GM19372 (cell line): ENCODE measurements at regions not wholly inside any gene's neighbourhood (a gene's known extent, or its start where the extent isn't known, plus 50 kb on each side); places are given as distances from the start of the nearest gene placed in this dataset.

ENCODE experiments used
- ATAC-seq: cut with Tn5 transposase; IDR thresholded peaks from one replicate; pipeline ENCODE4 v1.9.1; 2021; ENCODE audit warnings: mild to moderate bottlenecking, low read depth, moderate library complexity; ENCODE audit not compliant: unreplicated experiment

DNA sequence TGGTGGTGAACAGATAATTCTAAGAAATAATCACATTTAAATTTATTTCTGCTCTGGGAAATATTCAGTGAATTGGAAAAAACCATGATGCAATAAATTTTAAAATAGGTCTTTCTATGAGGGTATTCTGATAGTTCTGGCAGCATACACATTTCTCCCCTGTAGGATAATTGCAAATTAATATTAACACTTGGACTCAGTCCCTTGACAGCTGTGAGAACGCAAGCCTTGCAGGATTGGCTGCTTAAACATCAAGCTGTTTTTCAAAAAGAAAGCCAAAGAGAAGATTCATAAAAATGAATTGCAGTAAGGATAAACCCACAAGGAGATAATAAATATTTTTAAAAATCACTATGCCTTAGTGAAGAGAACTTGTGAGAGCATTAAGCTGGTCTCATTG, 180.0 kb downstream of the MTRR start:
- no peak for ATAC-seq

DNA sequence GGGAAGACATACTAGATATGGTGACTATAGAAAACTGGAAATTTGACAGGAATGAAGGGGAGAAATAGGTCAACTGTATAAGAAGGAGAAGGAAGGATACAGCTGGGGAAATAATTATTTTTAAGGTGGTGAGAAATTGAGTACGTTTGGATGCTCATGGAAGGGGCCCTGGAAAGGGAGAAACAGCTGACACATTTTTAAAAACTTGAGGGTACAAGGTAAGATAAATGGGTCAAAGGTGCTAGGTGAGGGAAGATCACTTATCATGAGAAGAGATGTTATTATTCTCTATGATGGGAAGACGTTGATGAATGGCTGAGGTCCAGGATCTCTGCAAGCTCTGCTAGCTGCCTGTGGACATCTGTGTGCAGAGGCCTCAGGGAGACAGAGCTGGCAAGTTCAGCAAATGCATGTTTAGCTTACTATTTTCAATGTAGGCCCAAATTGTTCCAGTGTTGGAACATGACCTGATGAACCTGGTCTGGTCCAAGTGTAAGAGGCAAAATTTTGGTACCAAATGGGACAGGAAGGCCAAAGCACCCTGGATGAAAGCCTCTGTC, 181.7 kb downstream of the MTRR start:
- ATAC-seq = no peak

DNA sequence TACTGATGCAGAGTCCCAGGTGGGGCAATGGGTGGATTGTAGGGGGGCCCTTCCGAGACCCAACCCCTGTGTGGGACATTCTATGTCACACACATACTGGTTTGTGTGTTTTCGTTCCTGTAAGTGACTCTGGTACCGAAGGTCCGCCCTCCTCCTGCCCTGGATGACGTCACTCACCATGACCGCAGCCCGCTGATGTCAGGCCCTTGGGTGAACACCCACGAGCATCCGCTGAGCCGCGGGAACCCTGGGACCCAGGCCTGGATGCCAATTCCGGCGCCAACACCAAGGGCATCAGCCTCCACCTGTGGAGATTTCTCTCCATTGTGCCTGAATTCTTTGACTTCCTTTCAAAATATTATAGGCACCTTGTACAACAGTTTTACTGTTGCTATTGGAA, 184.3 kb downstream of the MTRR start:
- no peak for ATAC-seq

DNA sequence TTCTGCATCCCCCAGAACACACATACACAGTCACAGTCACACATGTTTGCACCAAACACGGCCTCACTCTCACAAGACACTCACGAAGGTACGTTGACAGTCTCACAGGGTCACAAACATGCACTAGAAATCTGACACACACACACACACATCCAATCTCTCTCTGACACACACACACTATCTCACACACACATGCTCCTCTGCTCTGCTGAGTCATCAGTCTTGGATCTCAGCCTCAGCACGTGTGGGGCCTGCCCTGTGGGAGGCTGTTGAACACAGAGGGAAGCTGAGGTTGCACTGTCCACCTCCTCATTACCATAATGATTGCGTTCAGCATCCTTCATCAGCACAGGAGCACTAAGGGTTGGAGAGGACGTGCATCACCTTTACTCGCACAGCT, 188.8 kb downstream of the MTRR start:
- ATAC-seq = no peak

DNA sequence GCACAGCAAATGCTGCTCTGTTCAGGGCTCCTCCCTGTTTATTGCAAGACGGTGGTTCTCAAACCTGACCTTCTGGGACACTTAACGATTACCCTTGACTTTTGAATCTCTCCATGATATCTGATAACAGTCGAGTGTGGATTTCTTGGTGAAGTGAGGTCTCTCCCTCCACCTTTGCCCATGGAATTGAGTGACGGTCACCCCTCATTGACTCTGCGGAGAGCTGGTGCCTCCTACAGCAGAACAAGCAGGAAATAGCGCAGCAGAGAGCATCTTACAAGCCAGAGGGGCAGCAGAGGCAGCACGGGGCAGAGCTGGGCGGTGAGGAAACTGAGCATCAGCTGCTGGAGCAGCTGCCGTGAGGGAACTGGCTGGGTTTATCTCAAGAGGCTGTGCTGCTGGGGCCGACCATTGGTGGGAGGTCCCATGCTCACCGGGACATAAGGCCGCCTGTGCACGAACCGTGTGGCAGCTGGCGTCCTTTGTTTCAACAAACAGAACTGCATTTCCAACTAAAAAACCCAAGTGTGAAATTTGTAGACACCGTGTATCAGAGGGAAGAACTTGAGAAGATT, 189.8 kb downstream of the MTRR start:
- no peak for ATAC-seq

DNA sequence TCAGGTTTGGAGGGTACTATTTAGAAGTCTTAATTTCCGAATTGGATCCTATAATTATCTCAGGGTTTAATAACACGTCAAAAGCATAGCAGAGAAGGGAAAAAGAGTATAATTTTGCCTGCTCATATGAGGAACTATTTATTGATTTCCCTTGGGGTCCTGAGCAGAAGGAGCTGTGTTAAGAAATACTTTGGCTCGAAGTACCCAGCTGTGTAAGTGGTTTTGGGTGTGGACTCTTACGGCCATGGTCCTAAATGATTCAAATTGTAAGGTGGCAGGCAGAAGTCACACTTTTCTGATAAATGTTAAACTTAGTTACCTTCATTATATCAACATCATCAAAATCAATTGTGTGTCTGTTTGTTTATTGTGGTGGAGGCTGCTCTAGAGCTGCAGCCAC, 190.4 kb downstream of the MTRR start:
- no peak for ATAC-seq

DNA sequence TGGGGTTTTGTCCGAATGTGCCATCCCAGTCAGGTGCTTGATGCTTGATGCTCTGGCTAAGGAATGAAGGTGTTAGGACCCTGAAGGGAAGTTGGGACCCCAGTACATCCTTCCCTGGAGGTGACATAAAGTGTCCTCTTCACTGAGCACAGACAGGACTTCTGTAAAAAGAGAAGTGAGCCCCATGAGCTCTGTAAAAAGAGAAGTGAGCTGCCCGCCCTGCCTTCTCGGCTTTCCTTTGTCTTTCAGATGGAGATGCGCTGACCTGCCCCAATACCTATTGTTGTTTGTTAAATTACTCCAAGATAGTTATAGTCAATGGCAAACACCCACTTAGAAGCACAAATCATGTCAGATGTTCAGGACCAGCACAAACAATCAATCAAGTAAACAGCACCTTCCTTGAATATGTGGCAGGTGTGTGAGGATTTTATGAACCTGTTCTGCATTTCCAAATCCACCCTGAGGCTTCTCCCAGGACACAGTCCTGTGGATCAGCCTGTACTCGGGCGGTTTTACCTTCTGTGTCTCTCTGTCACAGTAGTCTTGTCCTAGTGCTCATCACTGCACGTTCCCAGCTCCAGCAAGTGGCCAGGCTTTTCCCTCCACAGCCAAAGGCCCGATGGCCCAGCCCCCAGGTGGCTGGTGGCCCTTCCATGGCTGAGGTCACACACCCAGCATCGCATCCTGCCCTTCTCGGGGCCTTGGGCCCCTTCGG, 191.4 kb downstream of the MTRR start:
- no peak for ATAC-seq

DNA sequence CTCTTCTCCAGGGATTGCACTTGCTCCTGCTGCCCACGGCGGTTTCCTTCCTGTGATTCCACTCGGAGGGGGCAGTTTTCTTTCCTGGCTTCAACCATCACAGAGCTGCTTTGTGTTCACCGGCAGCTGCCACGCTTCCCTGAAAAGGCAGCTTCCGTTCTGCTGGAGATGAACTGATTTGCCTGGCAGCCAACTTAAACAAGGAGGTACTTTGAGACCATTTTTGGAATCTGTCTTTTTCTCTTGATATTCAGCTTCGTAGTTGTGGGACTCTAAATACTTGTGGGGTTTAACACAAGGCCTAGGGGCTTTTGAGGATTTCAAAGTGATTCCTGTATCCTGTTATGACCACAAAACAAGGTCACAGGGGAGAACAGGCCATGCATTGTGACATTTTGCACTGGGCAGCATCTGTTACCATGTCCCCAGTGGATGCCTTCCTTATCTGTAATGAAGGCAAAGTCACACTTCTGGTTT, 192.0 kb downstream of the MTRR start:
- no peak for ATAC-seq

DNA sequence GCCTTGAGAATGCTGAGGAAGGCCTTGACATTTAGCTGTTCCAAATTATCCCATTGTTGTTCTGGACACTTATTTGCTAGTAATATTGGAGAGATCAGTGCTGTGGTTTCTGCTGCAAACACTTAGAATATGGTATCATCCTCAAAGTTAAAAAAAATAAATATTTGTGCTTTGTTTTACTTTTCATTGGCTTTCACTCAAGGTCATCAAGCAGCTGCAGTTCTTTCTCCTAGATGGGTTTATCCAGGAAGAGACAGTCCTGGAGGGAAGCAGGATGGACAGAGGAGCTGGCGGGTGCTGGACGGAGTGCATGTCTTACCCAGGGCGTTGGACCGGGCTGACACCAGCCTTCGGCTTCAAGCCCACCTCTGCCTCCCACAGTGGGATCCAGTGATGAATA, 193.6 kb downstream of the MTRR start:
- ATAC-seq = no peak

DNA sequence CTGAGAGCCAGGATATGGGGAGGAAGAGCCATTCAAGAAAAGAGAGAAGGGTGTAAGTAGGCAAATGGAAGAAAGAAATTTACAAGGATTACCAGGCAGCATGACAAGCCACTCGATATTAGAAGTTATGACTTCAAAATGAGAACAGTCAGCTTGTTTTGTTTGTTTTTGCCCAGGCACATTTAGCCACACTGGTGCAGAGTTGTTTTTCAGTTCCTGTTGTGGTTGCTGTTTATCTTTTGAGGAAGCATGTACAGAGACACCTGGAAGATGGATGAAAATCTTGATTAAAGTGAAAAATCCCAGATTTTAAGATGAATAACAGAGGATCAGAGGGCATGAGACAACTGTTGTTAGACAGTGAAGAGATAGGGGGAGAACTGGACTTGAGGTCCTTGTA, 199.1 kb downstream of the MTRR start:
- no peak for ATAC-seq

DNA sequence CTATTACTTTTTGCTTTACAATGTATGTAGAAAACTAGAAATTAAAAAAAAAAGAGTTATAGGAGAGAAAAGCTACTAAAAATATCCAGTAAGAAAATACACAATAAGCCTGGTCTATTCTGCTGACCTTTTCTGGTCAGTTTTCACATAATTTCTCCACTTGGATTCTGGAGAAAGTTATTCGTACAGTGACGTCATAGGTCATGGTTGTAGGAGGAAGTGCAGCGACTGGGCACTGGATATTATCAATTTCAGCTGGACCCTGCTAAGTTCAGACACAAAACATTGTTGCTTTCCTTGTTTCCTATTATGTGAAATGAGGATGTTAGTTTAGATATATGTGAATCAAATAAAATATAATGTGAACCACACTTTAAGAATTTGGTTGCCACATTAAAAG, 201.2 kb downstream of the MTRR start:
- no peak for ATAC-seq

DNA sequence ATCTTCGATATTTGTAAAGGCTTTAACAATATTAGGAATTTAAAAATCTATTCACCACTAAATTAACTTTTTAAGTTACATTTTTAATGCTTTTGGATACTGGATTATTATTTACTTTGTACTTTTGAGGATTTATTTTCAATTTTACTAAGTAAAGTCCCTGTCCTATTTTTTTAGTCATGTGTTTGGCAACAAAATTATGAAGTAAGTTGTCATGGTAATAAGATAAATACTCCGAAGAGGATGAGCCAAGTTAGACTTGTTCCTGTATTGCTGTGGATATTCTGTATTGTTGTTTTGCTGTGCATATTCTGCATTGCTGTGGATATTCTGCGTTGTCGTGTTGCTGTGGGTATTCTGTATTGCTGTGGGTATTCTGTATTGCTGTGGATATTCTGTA, 210.1 kb downstream of the MTRR start:
- ATAC-seq = no peak

DNA sequence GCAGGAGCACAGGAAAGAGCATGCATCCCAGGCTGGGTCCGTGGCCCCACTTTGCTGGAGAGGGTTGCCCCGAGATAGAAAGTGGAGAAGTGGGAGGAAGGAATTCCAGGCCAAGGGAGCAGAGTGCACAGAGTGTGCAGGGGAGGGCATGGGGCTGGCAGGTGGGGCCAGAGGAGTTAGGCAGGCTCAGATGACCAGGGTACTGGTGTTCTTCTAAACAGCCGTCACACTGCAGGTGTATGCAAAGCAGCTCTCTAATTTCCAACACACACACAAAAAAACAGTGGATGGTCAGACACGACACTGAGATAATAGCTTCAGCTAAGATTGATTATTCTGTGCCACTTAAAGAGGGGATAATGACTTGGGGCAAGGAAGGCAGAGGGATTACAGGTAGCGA, 212.2 kb downstream of the MTRR start:
- no peak for ATAC-seq

DNA sequence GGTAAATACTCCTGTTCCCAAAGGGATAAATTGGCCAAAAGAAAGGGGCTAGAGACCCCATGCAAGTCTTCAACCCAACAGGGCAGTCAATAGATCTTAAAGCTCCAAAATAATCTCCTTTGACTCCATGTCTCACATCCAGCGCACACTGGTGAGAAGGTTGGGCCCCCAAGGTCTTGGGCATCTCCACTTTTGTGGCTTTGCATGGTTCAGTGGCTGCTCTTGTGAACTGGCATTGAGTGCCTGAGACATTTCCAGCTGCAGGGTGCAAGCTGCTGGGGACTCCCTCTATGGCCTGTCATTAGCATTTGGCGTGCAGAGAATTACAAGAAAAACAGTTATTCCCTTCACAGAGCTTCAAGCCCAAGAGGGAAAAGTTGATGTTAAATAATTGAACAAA, 224.7 kb downstream of the MTRR start:
- ATAC-seq = no peak

DNA sequence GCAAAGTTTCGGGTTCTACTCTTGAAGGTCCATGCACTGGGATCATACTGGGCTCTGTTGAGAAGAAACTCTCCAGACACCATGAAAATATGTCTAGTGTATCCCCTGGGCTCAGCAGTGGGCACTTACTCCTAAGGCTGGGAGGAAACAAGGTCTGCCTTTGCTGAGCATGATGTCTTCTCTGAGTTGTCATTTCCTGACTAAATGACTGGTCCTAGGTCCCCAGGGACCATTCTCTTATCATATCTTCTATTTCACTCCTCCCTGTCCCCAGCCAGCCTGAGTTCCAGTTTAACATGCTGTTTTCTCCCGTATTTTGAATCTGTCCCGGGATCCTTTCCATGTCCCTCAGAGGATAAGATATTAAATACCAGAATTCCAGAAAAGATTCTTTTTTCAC, 225.4 kb downstream of the MTRR start:
- ATAC-seq = no peak

DNA sequence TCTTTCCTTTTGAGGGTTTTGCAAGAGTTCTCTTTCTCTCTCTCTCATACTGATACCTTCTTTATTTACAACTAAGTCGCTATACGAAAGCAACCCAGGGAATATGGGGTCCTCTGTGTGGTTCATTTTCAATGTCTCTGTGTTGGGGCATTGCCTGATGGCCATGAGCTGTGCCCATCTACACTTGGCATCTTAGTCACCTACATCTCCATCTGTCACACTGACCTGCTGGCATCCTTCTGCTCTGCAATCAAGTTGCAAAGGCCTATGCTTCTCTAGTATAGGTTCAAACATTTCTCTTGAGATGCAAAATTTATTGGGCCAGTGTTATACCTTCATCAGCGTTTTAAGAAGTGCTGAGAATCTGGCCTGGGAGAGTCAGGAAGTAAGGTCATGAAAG, 228.2 kb downstream of the MTRR start:
- no peak for ATAC-seq

DNA sequence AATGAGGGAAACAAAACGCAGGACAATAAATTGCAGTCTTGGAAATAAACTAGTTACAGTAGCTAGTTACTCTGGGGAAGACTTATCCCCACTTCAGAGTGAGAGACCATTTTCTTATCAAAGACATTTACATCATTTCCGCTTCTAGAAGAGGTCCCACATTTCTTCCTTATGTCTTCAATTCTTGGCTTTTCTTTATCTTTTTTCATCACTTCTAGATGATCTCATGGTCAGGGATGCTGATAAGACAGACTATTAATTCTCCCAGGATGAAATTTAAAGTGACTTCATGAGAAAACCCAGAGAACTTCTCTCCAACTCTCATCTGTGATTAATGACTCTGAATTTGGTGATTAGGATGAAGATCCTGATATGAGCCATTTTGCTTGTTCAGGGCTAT, 229.1 kb downstream of the MTRR start:
- no peak for ATAC-seq

DNA sequence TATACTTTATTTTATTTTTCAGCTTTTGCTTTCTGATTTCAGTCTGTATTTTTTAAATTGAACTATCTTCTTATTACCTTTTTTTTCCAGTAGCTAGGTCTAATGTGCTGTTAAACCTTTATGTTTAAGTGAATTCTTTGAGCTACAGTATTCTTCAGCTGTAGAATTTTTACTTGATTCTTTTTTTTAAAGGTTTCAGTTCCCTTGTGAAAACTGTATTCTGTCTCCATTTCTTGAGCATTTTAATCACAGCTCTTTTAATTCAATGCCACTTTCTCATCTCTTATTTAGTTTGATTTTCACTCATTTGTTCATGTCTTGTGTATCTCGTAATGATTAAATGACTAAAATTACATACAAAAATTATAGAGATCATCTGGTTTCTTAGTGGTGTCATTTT, 233.8 kb downstream of the MTRR start:
- no peak for ATAC-seq

DNA sequence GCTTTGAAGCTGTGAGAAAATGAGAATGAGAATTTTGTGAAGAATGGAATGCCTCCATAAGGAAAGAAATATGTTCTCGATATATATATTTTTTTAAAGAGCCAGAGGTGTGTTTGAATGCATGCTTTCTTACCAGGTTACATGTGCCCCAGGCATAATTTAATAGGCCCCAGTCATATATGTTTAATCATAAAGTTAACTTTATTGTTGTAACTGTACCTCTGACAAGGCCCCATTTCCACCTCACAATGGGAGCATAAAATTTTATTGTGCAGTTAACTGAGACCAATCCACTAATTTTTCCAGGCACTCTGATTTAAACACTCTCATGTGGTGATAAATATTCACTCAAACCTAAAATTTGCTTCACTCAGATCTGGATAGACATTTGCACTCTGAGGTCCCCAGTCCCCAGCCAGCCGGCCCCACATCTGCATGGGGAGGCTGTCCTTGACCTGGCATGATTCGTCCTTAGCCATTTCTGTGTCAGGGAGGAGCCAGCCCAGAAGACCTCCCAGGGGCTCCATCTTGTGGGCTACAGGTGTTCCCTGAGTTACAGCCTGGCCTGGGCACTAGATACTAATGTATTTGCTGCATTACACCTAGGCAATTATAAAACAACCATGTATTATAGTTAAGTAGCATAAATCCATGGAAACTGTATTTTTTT, 245.8 kb downstream of the MTRR start:
- no peak for ATAC-seq

DNA sequence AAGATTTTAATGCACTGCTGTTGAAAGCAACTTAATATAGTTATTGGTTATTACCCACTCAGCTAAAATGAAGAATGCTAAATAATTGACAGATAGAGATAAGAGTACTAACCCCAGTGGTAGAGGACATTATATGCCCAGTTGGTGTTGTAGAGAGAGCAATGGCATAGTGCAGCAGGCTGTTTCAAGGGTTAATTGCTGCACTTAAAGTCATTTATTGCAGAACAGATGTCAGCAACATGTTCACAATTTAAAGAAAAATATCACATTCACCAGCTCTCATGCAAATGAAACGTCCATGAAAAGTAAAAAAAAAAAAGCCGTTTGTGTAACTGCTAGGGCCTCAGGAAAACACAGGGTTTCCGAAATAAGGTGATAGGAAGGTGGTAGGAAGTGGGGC, 254.6 kb downstream of the MTRR start:
- no peak for ATAC-seq

DNA sequence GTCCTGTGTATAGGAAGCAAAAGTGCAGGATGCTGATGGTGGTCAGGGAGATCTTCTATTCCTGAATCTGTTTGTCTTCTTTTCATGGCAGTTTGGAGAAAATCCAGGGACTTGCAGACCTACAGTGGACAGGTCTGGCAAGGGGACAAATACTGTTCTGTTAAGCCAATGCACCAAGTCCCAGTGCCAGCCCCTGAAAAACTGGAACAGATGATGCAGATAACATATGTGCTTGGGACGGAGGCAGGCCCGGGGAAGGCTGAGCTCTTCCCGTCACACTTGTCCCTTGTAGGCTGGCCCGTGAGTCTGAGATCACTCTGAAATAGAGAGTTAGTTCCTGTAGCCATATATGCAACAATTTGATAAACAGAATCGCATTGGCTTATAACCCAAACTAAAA, 265.7 kb downstream of the MTRR start:
- ATAC-seq = no peak

DNA sequence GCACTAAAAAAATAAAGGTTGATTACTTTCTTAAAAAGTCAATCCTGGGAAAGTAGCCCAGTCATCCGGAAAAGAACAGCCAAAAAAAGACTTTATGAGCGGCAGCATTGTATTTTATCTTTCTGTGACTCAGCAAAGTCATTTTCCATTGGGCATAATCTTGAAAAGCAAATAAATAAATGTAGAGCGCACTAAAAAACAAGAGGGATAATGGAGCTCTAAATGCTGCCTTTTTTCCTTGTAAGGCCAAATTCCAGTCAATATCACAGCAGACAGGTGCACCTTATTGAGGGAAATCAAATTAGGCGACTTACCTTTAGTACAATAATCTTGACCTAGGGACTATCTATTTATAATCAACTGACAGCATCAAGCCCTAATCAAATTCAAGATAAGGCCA, 266.8 kb downstream of the MTRR start:
- no peak for ATAC-seq
